Mammary epithelial cell (primary cell): ENCODE measurements at regions not wholly inside any gene's neighbourhood (a gene's known extent, or its start where the extent isn't known, plus 50 kb on each side); places are given as distances from the start of the nearest gene placed in this dataset.

ENCODE experiments used
- EZH2 ChIP-seq: IDR thresholded peaks from 2 replicates; pipeline ENCODE4 v1.6.1; 2012; ENCODE audit warnings: low read length, inconsistent platforms, borderline replicate concordance
- TF ChIP-seq, protein P1 (sequence below), 2 donors: IDR thresholded peaks in 1 of 2; conservative IDR thresholded peaks in 1 of 2; 2 replicates each; pipeline ENCODE4 v1.5.1; 2011 to 2012; ENCODE audit warnings: inconsistent platforms in 2 of 2, low read length in 2 of 2, mild to moderate bottlenecking in 2 of 2, control low read depth in 1 of 2, low read depth in 1 of 2; ENCODE audit not compliant: insufficient read depth in 1 of 2; ENCODE audit errors: extremely low read depth in 1 of 2

DNA sequence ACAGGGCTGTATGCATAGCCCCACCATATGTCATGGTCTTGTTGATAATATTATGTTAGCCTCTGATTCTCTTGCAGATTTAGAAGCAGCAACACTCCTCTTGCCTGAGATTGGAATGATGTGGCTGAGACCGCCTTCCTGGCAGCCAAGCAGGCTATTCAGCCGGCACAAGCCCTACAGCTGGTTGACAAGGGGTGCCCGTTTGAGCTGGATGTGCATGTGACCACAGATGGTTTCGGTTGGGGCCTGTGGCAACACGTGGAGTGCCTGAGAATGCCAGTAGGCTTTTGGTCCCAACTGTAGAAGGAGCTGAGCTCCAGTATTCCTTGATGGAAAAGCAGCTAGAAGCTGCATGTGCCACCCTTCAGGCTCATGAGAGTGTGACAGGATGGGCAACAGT is 303.6 kb upstream of the POU3F2 start:
- TF ChIP-seq, protein P1, sequence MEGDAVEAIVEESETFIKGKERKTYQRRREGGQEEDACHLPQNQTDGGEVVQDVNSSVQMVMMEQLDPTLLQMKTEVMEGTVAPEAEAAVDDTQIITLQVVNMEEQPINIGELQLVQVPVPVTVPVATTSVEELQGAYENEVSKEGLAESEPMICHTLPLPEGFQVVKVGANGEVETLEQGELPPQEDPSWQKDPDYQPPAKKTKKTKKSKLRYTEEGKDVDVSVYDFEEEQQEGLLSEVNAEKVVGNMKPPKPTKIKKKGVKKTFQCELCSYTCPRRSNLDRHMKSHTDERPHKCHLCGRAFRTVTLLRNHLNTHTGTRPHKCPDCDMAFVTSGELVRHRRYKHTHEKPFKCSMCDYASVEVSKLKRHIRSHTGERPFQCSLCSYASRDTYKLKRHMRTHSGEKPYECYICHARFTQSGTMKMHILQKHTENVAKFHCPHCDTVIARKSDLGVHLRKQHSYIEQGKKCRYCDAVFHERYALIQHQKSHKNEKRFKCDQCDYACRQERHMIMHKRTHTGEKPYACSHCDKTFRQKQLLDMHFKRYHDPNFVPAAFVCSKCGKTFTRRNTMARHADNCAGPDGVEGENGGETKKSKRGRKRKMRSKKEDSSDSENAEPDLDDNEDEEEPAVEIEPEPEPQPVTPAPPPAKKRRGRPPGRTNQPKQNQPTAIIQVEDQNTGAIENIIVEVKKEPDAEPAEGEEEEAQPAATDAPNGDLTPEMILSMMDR (conservative IDR thresholded peaks at IDR 0.05 in 1 of 2, IDR thresholded peaks at IDR 0.05 in 1 of 2; ENCODE audit: extremely low read depth in 1 of 2, insufficient read depth in 1 of 2, low read depth in 1 of 2, low read length in 2 of 2), result no peak
- no peak for TF ChIP-seq EZH2
